ENCODE measurements at regions not wholly inside any gene's neighbourhood (a gene's known extent, or its start where the extent isn't known, plus 50 kb on each side); places are given as distances from the start of the nearest gene placed in this dataset.

DNA sequence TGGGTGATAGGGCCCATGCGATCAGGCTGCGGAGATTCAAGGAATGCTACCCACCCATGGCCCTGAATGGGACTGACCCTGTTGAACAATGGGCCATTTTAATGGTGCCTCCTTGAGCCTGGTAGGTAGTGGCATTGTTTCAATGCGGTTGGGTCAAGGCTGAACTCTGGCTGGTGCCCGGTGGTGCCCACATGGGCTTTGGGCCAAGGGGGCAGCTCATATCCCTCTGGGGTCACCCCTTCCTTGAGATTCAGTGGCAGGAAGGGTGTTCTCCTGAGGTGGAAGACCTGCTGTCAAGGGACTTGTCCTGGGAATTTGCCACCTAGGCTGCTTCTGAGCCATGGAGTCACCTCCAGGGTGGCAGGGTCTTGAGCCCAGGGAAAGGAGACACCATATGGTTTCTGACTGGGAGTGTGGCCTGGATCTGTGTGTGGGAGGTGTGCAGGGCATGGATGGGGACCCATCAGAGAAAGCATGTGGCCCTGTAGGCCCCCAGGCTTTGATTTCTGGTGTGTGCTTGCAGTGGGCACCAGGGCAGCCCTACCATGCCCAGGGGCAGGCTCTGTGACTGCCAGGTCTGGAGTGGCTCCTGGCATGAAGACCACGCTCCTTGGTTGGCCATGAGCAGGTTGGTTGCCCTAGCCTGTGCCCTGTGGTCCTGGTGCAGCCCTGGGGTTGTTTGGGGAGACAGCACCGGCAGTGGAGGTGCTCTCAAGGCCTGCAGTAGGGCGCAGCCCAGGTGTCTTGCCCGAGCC lies 199.9 kb downstream of the UBE3A start:
- no peak for TF ChIP-seq TCF4 (CRISPR knock-in tag; IDR thresholded peaks at IDR 0.05; ENCODE audit: borderline replicate concordance)
- TF ChIP-seq CSRNP3 (CRISPR knock-in tag; IDR thresholded peaks at IDR 0.05): no peak
- no peak for TF ChIP-seq PATZ1 (CRISPR knock-in tag; IDR thresholded peaks at IDR 0.05; ENCODE audit: borderline replicate concordance)
- no peak for TF ChIP-seq CSDC2 (CRISPR knock-in tag; IDR thresholded peaks at IDR 0.05)
- TF ChIP-seq OSR1 (CRISPR knock-in tag; IDR thresholded peaks at IDR 0.05): no peak
- no peak for TF ChIP-seq ZFP30 (CRISPR knock-in tag; IDR thresholded peaks at IDR 0.05)
- no peak for TF ChIP-seq PPARA (CRISPR knock-in tag; IDR thresholded peaks at IDR 0.05; ENCODE audit: borderline replicate concordance)
- no peak for TF ChIP-seq RARB (CRISPR knock-in tag; IDR thresholded peaks at IDR 0.05)
- TF ChIP-seq ARNTL (CRISPR knock-in tag; IDR thresholded peaks at IDR 0.05; ENCODE audit: borderline replicate concordance, low read depth): no peak
- TF ChIP-seq TOX (CRISPR knock-in tag; IDR thresholded peaks at IDR 0.05; ENCODE audit: borderline replicate concordance): no peak
- no peak for ATAC-seq

GRCh38 chr15:25239471-25240345 lies 199.1 kb downstream of the UBE3A start:
- TF ChIP-seq CSRNP3 (CRISPR knock-in tag; IDR thresholded peaks at IDR 0.05) (no peak), CSDC2 (CRISPR knock-in tag; IDR thresholded peaks at IDR 0.05) (no peak), ISL1 (CRISPR knock-in tag; IDR thresholded peaks at IDR 0.05) (no peak), ARNTL (CRISPR knock-in tag; IDR thresholded peaks at IDR 0.05; ENCODE audit: borderline replicate concordance, low read depth) (no peak), TOX (CRISPR knock-in tag; IDR thresholded peaks at IDR 0.05; ENCODE audit: borderline replicate concordance) (no peak), PATZ1 (CRISPR knock-in tag; IDR thresholded peaks at IDR 0.05; ENCODE audit: borderline replicate concordance) (no peak), ZC3H10 (CRISPR knock-in tag; IDR thresholded peaks at IDR 0.05) (no peak), PPARA (CRISPR knock-in tag; IDR thresholded peaks at IDR 0.05; ENCODE audit: borderline replicate concordance) (no peak), ZNF565 (CRISPR knock-in tag; conservative IDR thresholded peaks at IDR 0.05; ENCODE audit: low read depth) (no peak), BACH2 (CRISPR knock-in tag; IDR thresholded peaks at IDR 0.05; ENCODE audit: borderline replicate concordance) (no peak), OSR1 (CRISPR knock-in tag; IDR thresholded peaks at IDR 0.05) (no peak), ZFP30 (CRISPR knock-in tag; IDR thresholded peaks at IDR 0.05) (no peak), ZFP3 (CRISPR knock-in tag; IDR thresholded peaks at IDR 0.05) (no peak), SNAI2 (CRISPR knock-in tag; IDR thresholded peaks at IDR 0.05) (no peak), ZNF70 (CRISPR knock-in tag; IDR thresholded peaks at IDR 0.05) (no peak), GLIS3 (CRISPR knock-in tag; IDR thresholded peaks at IDR 0.05) (no peak), CREB5 (CRISPR knock-in tag; IDR thresholded peaks at IDR 0.05; ENCODE audit: low read depth) (no peak)
- TF ChIP-seq, protein P1, sequence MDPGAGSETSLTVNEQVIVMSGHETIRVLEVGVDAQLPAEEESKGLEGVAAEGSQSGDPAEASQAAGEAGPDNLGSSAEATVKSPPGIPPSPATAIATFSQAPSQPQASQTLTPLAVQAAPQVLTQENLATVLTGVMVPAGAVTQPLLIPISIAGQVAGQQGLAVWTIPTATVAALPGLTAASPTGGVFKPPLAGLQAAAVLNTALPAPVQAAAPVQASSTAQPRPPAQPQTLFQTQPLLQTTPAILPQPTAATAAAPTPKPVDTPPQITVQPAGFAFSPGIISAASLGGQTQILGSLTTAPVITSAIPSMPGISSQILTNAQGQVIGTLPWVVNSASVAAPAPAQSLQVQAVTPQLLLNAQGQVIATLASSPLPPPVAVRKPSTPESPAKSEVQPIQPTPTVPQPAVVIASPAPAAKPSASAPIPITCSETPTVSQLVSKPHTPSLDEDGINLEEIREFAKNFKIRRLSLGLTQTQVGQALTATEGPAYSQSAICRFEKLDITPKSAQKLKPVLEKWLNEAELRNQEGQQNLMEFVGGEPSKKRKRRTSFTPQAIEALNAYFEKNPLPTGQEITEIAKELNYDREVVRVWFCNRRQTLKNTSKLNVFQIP (CRISPR knock-in tag; IDR thresholded peaks at IDR 0.05; ENCODE audit: borderline replicate concordance, low read depth): no peak
- ATAC-seq: no peak
